GM12874 (cell line): ENCODE measurements at regions not wholly inside any gene's neighbourhood (a gene's known extent, or its start where the extent isn't known, plus 50 kb on each side); places are given as distances from the start of the nearest gene placed in this dataset.

Source experiments
- TF ChIP-seq, protein P1 (sequence below): IDR thresholded peaks from 2 replicates; pipeline ENCODE4 v1.5.1; 2011; ENCODE audit warnings: low read depth, mild to moderate bottlenecking, control low read depth, low read length, moderate library complexity; ENCODE audit not compliant: insufficient read depth

DNA sequence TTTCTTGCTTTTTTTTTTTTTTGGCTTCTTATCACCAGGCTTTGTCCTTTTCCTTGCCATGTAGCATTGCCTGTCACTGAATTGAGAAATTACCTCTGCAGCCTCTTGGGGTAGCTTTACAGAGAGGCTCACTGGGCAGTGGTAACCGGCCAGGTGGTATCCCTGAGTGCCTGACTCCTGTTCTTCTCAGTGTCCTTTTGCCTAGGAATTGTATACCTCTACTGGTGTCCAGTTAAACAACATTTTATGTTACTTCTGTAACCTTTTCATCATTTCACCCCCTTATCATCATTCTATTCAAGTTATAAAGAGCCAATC, 523.9 kb downstream of the BCL11A start:
- TF ChIP-seq, protein P1, sequence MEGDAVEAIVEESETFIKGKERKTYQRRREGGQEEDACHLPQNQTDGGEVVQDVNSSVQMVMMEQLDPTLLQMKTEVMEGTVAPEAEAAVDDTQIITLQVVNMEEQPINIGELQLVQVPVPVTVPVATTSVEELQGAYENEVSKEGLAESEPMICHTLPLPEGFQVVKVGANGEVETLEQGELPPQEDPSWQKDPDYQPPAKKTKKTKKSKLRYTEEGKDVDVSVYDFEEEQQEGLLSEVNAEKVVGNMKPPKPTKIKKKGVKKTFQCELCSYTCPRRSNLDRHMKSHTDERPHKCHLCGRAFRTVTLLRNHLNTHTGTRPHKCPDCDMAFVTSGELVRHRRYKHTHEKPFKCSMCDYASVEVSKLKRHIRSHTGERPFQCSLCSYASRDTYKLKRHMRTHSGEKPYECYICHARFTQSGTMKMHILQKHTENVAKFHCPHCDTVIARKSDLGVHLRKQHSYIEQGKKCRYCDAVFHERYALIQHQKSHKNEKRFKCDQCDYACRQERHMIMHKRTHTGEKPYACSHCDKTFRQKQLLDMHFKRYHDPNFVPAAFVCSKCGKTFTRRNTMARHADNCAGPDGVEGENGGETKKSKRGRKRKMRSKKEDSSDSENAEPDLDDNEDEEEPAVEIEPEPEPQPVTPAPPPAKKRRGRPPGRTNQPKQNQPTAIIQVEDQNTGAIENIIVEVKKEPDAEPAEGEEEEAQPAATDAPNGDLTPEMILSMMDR: no peak

DNA sequence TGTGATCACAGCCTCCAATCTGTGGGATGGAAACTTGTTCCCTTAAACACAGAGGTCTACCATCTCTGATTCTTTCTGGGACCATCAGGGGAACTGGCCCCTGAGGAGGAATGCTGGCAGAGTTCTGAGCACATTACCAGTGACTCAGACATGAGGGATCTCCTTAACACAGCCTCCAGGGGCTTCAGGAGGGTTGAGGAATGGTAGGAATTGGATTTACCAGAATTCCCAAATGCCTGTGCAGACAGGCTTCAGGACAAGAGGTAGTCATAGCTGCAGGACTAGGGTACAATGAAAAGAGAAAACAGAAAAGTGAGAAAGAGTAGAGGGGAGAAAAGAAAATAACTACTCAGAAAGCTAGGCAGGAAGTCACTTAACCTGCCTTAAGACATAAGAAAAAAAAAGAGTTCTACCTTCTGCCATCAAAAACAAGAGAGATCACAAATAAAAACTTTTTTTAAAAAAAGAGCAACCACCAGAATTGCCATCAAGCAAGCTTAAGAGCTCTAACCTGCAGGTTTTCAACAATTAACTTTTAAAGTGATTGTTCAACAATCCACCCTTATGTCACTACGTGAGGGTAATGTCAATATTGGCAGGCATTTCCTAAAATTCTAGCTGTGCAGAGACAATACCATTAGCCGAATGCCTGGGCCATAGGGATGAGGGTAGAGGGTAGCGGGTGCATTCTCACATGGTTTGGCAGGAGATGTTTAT, 524.4 kb downstream of the BCL11A start:
- TF ChIP-seq, protein P1: no peak

DNA sequence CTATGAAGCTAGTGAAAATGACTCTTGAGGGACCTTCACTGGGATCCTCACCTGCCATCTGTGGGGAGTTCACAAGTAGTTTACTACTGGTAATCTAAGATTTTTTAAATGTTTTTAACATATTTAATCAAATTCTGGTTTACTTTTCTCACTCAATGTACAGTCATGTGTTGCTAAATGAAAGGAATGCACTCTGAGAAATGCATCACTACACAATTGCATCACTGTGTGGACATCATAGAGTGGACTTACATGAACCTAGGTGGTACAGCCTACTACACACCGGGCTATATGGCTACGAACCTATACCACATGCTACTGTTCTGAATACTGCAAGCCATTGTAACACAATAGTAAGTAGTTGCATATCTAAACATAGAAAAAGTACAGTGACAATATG, 528.0 kb downstream of the BCL11A start:
- TF ChIP-seq, protein P1: no peak

GRCh38 chr2:60023256-60023985, 530.0 kb downstream of the BCL11A start:
- TF ChIP-seq, protein P1: no peak

DNA sequence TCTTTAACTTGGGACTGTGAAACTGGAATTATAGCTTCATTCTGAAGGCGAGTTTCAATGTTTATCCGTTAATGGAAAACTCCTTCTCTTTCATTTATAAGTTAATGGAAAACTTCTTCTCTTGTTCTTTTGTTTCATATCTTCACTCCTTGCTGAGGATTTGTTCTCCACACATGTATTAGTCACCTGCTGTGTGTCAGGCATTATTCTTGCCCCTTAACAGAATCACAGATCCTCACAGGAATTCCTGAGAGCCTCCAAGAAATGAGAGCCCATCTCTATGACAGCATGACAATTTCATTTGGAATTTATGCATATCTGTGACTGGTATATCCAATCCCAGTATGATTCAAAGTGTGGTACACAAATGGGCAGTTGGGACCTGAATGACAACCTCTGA, 545.8 kb downstream of the BCL11A start:
- TF ChIP-seq, protein P1: no peak

DNA sequence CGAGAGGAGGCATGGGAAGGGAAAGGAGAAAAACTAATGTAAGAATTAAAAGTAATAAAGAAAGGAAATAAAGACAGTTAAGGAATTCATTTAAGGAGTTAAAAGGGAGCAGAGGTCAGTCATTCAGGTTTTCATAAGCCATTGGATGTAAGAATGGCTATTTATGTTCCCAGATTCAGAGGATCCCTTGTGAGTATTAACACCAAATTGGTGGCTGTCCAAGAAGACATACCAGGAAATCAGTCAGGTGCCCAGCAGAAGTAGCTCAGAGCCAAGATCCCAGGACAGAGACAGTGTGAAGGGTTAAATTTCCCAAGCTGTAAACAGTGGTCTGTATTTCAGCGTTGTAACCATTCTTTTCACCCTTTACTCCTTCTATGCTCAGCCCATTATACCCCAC, 550.4 kb downstream of the BCL11A start:
- TF ChIP-seq, protein P1: no peak

DNA sequence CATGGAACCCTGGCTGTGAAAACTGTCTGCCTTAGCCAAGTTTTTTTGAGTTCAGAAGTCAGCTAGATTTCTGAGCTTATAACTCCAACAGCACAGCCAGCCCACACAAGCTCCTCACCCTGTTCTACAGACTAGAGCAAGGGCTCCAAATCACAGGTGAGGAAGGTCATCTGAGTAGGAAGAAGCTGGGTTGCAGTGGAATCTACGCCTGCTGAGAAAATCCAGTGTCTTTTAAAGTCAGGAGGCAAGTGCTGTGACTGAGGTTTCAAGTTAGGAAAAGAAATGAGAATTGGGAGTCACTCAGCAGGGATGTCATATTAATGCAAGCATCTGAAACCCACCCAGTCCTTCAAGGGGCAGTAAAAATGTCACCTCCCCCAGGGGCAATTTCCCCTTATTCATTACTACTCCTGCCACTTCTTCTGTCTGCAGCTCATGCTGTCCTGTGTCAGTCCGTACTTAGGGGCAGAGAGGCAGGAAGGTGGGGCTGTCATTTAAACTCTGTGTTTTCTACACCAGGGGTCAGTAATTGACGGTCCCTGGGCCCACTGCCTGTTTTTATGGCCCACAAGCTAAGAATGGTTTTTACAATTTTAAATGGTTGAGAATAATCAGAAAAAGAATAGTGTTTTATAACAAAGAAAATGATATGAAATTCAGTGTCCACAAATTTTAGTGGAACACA, 551.1 kb downstream of the BCL11A start:
- TF ChIP-seq, protein P1: no peak
